HG03196 (cell line): ENCODE measurements at regions not wholly inside any gene's neighbourhood (a gene's known extent, or its start where the extent isn't known, plus 50 kb on each side); places are given as distances from the start of the nearest gene placed in this dataset.
"Not testable (repeated sequence)": the region's sequence is repeated elsewhere in the genome, so short reads cannot be mapped to it uniquely, and the experiment has no call there.

Experiments
- ATAC-seq: cut with Tn5 transposase; IDR thresholded peaks from one replicate; pipeline ENCODE4 v1.9.1; 2021; ENCODE audit not compliant: unreplicated experiment

DNA sequence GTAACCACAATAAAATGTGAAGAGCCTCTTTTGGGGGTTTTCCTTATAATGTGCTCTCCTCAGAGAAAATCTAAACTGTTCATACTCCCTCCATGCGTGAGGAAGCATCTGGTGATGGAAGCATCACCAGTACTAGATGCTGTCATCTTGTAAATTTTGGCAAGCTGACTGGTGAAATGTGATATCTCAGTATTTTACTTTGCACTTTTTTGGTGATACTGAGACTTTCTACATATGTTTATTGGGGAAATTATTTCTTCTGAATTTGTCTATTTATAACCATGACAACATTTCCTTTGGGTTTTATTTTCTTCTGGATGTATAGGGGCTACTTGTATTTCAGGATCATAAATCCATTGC, 95.9 kb upstream of the DLGAP1 start:
- ATAC-seq: no peak

DNA sequence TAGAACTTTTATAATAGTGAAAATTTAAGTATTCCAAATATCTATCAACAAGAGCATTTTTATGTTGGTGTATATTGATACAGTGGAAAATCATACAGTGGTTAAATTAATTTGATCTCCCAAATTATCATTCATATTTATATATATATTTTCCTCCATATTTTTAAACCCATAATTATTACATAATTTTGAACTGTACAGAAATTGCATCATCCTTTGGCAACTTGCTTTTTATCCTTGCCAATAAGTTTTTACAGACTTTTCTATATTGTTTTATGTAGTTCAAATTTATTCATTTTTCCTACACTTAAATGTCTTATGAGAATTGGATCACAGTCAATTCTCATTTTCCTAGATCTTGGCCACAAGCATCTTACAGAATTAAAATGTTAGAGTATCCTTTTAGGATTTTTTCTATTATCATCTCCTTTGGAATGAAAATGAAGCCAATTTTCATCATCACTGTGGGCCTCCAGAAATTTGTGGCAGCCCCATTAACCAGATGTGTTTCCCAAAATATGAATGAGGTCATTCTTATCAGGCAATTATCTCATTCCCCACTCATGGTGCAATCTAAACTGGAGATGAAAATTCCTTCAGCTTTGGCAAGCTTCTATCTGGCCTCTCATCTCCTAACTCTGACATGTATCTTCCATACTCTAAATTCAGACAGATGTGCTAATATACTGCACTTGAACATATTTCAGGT, 94.2 kb upstream of the DLGAP1 start:
- ATAC-seq: no peak

DNA sequence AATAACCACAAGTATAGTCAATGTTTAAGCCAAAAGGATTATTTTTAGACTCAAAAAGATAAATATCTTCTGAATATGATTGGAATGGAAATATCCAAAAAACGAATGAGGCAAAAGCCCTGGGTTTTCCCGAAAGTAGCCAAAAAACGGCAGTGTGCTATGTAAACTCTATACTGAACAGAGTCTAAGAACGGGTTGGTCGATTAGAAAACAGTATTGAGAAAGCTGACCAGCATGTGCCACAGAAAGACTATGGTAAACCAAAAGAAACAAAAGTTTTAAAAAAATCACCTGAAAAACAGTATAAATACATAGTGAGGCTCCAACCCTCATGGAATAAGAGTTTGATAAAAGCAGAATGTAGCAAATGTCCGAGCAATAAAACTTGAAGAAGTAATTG, 92.0 kb upstream of the DLGAP1 start:
- ATAC-seq: no peak

DNA sequence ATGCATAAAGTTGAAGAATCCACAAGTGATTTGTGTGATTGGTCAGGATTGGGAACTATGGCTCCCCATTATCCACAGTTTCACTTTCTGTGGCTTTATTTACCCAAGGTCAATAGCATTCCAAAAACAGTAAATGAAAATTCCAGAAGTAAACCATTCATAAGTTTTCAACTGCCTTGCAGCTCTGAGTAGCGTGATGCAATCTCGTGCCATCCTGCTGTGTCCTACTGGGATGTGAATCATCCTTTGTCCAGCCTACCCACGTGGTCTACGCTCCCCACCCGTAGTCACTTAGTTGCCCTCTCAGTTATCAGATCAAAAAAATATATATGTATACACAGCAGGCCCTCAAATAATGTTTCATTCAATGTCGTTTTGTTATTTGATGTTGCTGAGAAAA, 89.0 kb upstream of the DLGAP1 start:
- no peak for ATAC-seq

DNA sequence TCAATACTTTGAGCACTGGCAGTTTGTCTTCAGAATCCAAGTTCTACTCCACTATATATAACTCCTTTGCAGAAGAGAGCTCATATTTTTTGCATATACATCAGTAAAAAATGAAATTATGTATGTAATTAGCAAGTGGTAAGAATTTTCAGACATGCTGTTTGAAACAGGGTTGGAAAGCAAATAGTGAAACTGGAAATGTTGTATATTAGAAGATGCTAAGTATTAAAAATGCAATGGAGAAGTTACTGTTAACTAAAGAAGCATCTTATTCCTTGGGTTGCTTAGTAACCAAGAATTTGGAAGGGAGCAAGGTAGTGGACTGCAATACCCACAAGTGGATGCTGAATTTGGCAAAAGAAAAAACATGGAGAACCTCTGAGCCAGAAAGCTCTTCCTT, 88.6 kb upstream of the DLGAP1 start:
- ATAC-seq: no peak

DNA sequence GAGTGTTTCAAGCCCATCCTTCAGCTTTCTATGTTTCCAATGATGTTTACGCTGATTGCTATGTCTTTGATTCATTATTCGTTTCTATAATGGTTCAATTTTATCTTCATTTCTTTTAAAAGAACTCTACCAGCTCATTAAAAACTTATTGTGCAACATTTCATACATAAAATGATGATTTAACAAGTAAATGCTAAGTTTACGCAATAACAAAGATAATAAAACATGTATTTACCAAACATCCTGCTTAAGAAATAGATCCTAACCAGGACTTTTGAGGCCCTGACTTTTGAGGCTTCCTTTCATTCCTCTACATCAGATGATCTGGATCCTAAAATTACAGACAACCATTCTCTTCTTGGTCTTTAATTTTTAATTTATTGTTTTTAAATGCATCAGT, 86.5 kb upstream of the DLGAP1 start:
- ATAC-seq: no peak

DNA sequence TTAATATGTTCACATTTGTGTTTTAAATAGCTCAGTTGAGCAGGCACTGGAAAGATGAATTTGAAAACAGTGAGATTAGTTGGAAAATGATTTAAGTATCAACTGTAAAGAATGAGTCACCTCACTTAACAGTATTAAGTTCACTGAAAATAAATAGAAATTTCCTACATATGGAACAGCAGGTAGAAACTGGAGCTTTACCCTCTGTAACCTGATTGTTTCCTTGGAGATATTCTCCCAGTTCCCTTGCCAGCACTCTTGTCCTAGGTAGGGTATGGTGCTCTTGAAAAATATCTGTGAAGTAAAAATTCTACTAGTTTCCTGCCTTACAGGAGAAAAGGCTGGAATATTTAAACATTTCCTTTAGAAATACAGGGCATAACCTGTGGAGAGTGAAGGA, 81.3 kb upstream of the DLGAP1 start:
- ATAC-seq: no peak

DNA sequence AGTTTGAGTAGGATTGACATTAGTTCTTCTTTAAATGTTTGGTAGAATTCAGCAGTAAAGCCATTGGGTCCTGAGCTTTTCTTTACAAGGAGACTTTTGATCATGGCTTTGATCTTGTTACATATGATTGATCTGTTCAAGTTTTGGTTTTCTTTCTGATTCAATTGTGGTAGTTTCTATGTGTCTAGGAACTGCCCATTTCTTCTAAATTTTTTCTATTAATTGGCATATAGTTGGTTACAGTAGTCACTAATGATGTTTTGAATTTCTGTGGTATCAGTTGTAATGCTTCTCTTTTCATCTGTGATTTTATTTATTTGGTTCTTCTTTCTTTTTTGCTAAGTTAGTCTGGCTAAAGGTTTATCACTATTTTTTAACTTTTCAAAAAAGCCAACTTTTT, 73.3 kb upstream of the DLGAP1 start:
- ATAC-seq: no peak

DNA sequence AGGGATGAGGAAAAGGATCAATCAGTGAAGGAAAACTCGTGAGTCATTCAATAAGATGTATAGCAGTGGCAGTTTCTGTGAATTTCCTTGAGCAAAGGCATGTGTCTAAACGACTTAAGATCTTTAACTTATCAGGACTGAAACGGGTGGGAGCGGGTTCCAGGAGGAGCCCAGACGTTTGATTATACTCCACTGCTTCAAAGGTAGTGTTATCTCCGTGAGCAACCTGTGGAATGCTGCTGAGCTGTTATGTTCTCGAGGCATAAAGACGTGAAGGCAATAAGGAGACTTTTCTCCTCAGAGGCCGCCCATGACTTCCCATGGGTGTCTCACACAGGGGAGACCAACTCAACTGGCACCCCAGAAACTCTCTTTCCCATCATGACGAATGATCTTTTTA, 72.7 kb upstream of the DLGAP1 start:
- not testable (repeated sequence) for ATAC-seq

DNA sequence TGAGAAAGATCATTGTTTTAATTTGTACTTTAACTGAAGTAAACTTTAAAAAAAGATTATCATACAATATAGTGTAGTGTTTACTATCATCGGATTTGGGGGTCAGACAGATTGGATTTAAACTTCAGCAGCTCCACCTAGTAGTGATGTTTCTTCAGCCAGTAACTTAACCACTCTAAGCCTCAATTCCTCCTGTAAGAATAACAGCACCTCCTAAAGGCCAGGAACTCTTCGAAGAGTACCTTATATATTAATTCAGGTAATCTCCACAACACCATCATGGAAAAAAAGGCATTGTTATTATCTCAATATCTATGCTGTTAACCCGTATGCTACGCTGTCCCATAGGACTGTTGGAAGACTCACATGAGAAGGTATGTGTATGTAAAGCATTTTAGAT, 69.0 kb upstream of the DLGAP1 start:
- ATAC-seq: no peak

DNA sequence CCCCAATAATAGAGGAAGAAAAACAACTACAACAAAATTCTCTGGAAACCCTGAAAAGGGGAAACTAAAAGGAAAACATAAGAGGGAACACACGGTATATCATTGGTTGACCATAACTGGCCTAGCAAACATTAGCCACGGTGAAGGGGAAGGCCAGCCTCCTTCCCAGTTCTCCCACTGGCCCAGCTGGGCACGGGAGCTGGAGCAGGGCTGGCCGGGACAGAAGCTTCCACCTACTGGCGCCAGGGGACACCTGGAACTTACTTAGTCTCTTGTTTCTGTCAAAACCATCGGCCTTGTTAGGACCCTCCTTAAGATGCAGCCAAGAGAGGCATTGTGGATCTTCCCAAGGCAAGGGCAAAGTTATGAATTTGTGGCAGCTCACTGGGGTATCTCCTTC, 56.1 kb upstream of the DLGAP1 start:
- no peak for ATAC-seq

DNA sequence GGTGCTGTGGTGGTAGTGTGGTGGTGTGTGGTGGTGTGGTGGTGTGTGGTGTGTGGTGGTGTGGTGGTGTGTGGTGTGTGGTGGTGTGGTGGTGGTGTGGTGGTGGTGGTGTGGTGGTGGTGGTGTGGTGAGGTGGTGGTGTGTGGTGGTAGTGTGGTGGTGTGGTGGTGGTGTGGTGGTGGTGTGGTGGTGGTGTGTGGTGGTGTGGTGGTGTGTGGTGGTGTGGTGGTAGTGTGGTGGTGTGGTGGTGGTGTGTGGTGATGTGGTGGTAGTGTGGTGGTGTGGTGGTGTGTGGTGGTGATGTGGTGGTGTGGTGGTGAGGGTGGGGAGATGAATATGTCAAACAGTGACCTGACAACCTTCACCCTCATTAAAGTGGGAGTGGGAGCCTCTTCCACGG, 55.6 kb upstream of the DLGAP1 start:
- ATAC-seq: no peak

DNA sequence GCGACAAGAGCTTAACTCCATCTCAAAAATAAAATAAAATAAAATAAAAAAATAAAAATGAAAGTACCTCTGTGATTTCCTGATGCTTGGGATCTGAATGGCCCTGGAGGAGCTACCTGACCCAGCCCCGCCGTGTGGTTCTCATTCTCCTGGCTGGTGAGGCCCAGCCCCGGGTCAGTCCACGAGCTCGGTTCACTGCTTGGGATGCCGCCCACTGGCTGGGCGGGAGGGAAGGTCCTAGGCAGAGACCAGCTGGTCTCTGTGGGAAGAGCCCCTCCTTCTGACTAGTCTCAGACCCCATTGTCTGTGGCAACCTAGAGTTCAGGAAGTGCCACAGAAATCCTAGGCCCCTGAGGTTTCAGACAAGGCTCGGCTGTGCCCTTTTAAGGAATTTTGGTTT, 55.1 kb upstream of the DLGAP1 start:
- no peak for ATAC-seq
